GM19463 (cell line): ENCODE measurements at regions not wholly inside any gene's neighbourhood (a gene's known extent, or its start where the extent isn't known, plus 50 kb on each side); places are given as distances from the start of the nearest gene placed in this dataset.

ENCODE experiments used
- ATAC-seq: cut with Tn5 transposase; IDR thresholded peaks from one replicate; pipeline ENCODE4 v1.9.1; 2021; ENCODE audit warnings: mild to moderate bottlenecking, moderate library complexity; ENCODE audit not compliant: unreplicated experiment

DNA sequence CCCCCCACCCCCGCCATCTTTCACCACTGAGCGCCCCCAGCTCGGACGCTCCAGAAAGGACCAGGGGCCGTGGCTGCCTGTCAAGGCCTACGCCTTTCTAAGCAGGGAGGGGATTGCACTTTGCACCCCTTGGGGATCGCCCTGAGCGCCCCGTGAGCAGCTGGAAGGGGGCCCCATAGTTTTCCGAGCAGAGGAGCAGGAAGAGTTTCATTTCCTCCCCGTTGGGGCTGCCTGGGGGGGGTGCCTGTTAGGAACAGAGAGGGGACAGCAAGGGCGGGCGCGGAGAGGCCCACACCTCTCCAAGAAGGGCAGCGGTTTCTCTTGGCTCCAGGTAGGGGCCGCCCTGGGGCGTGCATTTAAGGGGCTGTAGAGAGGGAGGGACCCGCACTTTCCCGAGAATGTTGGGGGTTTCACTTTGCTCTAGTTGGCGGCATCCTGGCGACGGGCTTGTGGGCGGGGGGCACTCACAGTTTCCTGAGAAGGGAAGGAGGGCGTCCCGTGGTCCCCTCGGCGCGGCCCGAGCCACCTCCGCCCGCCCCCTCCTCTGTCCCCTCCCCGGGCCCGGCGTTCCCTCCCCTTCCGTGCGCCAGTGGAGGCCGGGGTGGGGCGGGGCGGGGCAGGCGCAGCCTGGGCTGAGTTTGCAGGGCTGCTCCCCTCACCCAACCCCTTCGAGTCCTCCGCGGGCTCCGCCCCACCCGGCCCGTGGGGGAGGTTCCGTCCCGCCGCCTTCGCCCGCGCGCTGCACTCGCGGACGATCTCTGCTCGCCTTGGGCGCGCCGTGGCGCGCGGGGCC lies 82.3 kb upstream of the CD99 start:
- ATAC-seq, result peak; percentile 90

DNA sequence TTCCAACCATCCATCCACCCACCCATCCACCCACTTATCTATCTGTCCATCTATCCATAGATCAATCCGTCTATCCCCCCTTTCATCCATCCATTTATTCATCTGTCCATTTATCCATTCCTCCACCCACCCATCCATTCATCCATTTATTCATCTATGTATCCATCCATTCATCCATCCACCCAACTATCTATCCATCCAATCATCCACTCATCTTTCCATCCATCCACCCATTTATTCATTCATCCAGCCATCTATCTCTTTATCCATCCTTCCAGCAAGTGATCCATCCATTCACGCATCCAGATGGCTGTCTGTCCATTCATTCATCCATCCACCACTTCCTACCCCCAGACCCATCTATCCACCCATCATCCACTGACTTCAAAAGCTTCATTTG lies 84.0 kb upstream of the CD99 start:
- no peak for ATAC-seq

DNA sequence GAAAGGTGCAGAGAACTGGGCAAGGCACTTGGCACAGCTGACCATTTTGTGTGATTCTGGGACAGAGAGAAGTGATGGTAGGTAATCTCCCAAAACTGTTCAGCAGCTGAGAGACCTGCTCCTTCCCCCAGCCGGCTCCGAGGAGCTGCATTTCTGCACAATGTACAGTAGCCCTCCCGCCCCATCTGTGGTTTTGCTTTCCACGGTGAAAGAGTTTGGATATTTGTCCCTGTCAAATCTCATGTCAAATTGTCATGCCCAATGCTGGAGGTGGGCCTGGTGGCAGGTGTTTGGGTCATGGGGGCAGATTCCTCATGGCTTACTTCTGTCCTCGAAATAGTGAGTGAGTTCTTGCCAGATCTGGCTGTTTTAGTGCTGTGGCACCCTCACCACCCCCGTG lies 90.5 kb upstream of the CD99 start:
- ATAC-seq, result no peak

DNA sequence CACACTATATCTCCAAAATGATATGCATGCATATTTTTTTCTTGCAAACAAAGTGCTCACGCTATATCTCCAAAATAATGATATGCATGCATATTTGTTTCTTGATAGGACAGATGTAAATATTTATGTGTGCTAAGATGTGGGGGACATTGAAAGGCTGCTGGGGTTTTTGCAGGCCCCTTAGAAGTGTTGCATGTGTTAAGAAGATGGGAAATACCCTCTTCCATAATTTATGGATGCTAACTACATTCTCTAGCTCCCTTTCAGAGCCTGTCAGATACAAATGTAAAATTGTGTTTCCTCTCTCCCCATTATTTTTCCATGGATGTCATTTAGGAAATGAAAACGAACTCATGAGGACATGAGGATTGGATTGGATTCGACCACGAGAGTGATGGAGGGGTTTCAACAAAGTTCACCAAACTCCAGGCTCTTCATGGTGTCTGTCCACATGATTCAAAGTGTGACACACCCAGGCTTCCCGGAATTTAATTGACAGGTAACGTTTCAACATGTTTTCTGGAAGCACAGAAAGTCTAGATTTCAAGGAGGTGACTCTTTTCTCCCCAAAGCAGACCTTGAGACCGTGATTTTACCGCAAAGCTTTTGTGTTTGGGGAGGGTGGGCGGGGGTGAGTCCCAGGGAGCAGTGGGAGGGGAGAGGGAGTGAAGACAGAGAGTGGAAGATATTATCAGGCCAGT lies 94.4 kb upstream of the CD99 start:
- ATAC-seq, result no peak

DNA sequence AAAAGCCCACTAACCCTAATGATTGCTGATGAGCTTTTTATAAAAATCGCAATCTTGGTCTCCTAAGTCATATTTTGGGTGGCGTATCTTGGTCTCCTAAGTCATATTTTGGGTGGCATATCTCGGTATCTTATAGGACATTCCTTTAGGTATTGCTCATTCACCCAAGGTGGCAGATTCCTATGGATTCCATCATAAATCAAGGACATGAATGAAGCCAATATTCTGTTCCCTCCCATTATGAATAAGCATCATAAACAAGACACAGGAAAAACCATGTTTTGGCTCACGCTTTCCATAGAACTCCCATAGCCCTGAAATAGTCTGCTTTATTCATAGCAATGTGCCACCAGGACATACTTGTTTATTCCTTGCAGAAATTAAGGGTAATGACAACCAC lies 95.0 kb upstream of the CD99 start:
- no peak for ATAC-seq

DNA sequence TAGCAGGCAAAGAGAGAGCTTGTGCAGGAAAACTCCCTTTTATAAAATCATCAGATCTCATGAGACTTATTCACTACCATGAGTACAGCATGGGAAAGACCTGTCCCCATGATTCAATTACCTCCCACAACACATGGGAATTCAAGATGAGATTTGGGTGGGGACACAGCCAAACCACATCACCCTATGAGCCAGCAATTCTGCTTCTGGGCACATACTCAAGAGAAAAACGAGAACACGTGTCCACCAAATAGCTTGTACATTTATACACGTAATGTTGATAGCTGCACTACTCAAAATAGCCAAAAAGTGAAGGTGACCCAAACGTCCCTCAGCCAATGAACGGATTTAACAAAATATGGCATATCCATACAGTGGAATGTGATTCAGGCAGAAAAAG lies 94.5 kb upstream of the DHRSX start:
- no peak for ATAC-seq

DNA sequence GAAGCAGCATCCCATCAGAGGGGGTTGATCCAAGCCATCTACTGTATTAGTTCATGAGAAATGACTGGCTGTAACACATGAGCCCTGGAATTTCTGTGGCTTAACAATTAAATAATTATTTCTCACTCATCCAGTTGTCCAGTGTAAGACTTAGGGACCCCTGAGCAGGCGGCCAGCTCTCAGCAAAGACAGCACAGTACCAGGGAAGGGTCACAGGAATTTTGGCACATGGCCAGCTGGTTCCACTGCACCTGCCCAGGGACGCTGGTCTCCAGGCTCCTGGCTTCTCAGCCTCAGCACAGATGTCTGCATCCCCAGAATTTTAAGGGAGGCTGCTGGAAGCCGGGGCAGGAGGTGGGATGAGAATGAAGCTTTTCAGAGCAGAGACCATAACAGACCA lies 93.7 kb upstream of the DHRSX start:
- no peak for ATAC-seq

DNA sequence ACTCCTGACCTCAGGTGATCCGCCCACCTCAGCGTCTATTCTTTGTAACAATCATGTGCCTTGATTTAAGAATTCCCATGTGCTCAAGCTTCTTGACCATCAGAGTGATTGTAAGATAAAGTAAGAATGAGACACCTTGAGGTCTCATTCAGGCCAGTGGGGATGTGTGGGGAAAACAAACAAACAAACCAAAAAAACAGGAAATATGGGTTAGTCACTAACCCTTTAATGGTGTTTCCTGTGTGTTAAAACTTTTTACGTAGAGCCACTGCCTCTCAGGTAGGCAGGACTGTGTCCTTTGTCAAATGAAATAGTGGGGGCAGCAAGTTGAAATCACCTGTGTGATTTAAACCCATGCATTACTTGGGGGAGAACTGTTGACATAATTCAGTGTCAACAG lies 91.5 kb upstream of the DHRSX start:
- ATAC-seq, result no peak

DNA sequence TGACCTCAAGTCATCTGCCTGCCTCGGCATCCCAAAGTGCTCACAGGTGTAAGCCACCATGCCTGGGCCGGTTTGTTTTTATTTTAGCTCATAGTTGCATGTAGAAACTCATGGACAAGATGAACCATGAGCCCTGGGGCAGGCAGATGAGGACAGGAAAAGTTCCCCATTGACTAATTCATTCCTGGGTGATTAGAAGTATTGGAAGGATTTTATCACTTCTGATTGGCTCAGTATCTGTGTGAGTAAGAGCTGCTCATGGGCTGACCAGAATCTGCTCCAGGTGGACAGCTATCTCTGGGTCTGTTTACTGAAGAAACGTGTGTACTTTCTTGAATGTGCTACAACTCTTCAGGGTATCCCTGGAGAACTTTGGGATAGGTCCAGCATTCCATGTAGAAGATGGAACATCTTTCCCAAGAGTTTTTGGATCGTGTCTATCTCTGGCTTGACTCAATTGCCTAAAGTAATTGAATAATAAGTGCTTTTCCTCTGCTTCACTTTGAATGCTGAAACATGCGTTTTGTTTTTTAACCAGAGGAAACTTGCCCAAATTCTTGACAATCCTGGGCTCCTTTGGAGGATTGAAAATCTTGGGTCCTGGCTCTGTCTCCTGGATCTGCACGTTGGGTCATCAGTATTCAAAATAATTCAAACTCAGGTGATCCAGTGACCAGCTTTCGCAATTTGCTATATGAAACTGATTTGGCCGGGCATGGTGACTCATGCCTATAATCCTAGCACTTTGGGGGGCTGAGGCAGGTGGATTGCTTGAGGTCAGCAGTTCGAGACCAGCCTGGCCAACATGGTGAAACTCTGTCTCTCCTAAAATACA lies 88.6 kb upstream of the DHRSX start:
- no peak for ATAC-seq

DNA sequence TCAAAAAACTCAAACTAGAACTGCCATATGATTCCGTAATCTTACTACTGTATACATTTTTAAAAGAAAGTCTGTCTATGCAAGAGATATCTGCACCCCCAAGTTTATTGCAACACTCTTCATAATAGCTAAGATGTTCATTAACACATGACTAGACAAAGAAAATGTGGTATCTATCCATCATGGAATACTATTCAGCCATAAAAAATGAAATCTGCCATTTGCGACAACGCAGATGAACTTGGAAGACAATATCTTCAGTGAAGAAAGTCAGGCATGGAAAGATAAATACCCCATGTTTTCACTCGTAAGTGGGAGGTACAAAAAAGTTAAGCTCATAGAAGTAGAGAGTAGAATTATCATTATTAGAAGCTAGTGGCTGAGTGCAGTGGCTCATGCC lies 87.3 kb upstream of the DHRSX start:
- ATAC-seq, result no peak

DNA sequence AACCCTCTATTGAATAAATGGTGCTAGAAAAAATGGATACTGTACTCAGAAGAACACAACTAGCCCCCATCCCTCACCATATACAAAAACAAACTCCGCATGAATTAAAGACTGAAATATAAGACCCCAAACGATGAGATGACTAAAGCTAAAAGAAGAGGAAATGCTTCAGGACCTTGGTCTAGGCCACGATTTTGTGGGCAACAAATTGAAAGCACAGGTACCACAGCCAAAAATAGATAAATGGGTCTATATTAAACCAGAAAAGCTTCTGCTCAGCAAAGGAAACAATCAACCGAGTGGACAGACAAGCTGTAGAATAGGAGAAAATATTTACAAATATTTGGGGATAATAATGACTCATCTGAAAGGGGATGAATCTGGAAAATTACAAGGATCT lies 86.4 kb upstream of the DHRSX start:
- no peak for ATAC-seq

DNA sequence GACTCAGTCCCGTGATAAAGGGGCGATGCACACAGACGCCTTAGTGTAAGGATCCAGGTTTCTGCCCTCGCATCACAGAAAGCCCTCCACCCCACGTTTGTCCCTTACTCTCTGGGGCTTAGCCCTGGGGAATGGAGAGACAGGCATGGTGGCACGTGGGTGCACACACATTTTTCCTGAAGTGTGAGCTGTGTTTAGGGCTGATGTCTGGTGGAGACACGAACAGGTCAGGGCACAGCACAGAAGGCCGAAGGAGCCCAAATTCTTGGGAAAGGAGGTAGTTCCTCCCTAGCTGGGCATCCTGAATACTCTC lies 84.3 kb upstream of the DHRSX start:
- no peak for ATAC-seq

DNA sequence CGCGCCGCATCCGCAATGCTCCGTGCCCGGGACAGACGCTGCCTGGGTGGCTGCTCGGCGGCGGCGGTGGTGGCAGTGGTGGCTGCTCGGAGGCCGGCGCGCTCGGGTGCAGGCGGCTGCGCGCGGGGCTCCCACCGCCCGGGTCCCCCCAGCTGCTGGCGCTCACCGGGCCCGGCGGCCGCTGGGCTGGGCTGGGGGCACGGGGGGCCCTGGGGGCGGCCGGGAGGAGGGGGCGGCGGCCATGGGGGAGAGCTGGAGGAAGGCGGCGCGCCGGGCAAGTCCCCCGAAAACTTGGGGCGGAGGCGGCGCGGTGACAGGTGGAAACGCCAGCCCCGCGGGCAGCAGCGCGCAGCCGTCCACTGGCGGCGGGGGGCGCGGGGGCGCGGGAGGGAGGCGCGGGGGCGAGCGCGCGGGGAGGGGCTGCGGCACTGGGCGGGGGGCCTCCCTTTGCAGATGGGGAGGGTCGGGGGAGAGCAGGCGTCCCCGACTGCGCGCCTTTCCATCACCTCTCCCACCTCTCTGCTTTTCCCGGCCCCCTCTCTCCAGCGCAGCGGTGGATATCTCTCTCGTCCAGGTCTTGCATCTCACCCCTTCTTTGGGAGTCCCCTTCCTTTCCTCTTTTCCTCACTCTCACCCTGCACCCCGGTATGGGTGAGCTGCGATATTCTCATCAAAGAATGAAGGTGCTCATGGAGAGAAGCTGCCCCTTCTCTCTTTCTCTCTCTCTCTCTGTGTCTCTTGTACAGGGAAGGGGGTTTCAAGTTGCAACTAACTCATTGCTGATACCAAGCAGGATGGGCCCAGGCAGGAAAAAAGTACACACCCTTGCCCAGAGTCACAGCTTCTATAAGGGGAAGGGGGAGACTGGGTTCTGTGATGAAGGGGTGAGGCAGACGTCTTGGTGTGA lies 83.7 kb upstream of the DHRSX start:
- no peak for ATAC-seq

DNA sequence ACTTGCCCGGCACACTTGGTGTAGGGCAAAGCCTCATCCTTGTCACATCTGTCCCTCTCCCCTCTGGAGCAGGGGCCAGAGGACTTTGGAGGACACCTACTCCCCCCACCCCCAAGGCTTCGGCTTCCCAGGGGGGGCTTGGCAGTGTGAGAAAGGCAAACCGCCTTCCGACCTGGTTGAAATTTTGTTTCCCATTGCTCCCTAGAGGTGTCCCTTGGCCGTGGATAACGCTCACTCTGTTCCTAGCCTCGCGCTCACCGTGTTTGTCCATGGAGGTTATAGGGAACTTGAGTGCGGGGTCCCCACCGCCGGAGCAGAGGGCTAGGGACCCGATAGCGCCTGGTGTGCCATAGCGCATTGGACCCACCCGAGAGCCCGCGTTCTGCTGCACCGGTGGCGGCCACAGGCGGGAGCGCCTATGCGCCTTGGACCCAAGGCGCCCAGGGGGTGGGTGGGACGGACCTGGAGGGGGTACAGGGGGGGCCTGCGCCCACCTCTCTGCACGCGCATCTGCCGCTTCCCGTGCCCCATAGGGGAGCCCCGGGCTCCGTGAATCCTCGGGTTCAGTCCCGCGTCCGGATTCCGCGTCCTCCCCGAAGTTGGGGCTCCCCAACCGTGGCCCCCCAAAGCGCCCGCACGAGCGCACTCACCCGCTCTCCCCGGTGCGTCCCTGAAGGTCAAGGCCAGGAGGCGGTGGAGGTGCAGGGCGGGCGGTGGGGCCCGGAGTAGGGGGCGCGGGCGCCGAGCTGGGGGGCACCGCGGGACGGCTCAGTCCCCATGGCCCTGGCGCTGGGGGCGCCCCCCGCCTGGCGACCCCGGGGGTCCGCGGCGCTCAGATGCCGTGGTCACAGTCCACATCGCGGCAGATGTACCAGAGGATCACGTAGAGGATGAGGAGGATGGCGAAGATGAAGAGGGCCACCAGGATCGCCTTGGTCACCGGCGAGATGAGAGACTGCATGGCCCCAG lies 82.7 kb upstream of the DHRSX start:
- ATAC-seq, result no peak

DNA sequence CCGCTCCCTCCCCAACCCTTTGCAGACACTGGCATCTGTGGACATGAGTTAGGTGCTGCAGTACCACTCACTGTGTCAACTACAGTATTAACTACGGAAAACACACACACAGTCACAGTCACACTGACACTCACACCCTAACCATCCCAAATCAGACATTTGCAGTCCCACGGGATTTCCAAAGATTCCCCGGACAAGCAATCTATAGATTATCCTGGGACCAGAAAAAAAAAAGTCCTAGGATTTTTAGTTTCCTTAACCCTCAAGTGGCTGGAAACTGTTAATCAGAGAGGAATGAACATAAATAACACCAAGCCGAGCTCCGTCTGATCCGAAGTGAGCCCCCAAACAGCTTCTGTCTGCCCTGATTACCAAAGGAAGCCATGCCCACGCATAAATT lies 81.9 kb upstream of the DHRSX start:
- ATAC-seq, result no peak

DNA sequence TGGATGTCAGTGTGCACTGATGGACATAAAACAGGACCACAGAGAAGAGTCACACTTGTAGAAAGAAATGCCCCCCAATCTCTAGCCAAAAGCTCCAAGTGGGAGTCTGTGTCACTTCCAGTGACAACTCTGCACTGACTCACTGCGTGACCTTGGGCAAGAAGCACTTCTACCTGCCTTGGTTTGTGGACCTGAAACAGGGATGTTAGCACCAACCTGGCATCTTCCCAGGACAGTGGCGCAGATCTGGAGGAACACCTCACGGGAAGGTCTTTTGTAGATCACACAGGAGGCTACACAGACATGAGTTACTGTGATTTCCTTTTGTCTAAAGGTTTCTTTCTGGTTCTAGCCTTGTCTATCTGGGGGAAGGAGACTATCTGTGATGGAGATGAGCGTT lies 80.5 kb upstream of the DHRSX start:
- ATAC-seq, result no peak

DNA sequence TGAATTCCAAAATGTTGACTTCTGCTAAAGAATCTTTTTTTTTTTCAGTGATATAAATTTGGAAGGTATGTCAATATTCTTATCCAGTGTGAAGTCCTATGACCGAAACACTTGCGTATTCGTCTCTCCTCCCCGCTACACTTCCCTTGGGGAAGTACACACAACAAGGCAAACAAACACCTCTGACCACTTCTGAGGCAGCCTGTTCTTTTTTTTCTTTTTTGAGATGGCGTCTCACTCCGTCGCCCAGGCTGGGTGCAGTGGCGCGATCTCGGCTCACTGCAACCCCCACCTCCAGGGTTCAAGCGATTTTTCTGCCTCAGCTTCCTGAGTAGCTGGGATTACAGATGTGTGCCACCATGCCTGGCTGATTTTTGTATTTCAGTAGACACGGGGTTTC lies 78.1 kb upstream of the DHRSX start:
- ATAC-seq, result no peak

DNA sequence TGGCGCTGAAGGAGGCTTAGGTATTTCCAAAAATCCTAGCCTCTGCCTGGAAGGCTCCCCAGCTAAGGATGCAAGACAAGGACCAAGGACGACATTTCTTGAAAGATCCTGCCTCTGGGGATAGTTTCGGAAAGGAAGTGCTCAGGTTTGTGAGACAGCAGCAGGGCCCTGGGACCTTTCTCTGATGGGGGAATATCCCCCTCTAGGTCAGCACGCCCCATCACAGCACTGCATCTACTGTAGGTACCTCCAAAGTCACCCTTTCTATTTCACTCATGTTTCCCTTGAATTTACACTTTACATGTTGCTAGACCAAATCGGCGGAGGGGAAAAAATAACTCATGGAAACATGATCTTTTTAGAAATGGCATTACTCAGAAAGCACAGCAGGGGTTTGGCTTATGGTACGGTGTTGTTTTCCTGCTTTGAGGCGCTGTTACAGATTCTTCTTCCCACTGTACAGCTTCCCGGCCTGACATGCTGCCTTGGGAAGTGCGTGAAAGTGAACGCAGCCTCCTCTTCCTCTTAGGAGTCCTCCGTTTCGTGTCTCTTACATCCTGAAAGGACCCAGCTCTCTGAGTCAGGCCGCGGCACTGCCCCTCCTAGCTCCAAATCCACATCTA lies 77.2 kb upstream of the DHRSX start:
- ATAC-seq, result no peak

DNA sequence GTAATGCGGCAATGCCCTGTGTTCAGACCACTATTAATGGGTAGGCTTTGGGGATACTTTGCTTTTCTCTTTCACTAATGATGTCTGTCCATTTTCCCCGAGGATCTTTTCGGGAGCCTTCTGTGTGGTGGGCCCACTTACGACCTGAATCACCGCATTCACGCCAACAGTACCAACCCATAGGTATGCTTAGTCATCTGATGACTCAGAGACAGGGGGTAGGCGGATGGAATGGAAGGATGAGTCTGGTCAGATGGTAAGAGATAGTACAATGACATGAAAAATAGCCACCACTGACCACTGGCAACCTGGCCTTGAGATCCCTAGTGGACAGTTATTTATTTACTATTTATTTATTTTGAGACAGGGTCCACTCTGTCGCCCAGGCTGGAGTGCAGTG lies 76.0 kb upstream of the DHRSX start:
- ATAC-seq, result no peak
